ENCODE measurements at regions not wholly inside any gene's neighbourhood (a gene's known extent, or its start where the extent isn't known, plus 50 kb on each side); places are given as distances from the start of the nearest gene placed in this dataset.

- Histone ChIP-seq H3K4me3 (ENCODE audit: low read length in 3 of 3) (no peak overlapping the region), H3K4me1 (ENCODE audit: control insufficient read depth in 2 of 3, insufficient read depth in 2 of 3, low read depth in 1 of 3, low read length in 3 of 3) (no peaks in the 10 kb centered on the region), H3K9ac (ENCODE audit: low read length in 3 of 3) (no peak overlapping the region), H3K36me3 (ENCODE audit: control insufficient read depth in 2 of 3, insufficient read depth in 3 of 3, low read length in 3 of 3) (no peaks in the 10 kb centered on the region), H3K27ac (ENCODE audit: low read depth in 2 of 2, low read length in 2 of 2) (no peak overlapping the region), H3K27me3 (ENCODE audit: control insufficient read depth, insufficient read depth, low read length) (no peaks in the 10 kb centered on the region), H3K9me3 (ENCODE audit: control insufficient read depth in 2 of 3, insufficient read depth in 1 of 3, low read length in 3 of 3) (no peaks in the 10 kb centered on the region)
- intact Hi-C loops (cut with DNase I) = no loop called here
- DNase-seq (peak in 2 of 5 donors; percentile 4 to 42), FAIRE-seq (peak; percentile 29)
- TF ChIP-seq CTCF (IDR thresholded peaks at IDR 0.05; ENCODE audit: borderline replicate concordance, extremely low read depth, insufficient read depth) = no peak
Observed at GRCh38 chr4:126056116-126056650, 741.4 kb downstream of the FAT4 start.

- intact Hi-C loops (cut with DNase I) = no loop called here
- Histone ChIP-seq H3K4me1 (ENCODE audit: control insufficient read depth in 2 of 3, insufficient read depth in 2 of 3, low read depth in 1 of 3, low read length in 3 of 3) (no peaks in the 10 kb centered on the region), H3K27ac (ENCODE audit: low read depth in 2 of 2, low read length in 2 of 2) (no peak overlapping the region), H3K9ac (ENCODE audit: low read length in 3 of 3) (no peak overlapping the region), H3K27me3 (ENCODE audit: control insufficient read depth, insufficient read depth, low read length) (no peaks in the 10 kb centered on the region), H3K9me3 (ENCODE audit: control insufficient read depth in 2 of 3, insufficient read depth in 1 of 3, low read length in 3 of 3) (no peaks in the 10 kb centered on the region), H3K36me3 (ENCODE audit: control insufficient read depth in 2 of 3, insufficient read depth in 3 of 3, low read length in 3 of 3) (no peaks in the 10 kb centered on the region), H3K4me3 (ENCODE audit: low read length in 3 of 3) (no peak overlapping the region)
- FAIRE-seq (no peak), DNase-seq (no peak)
- TF ChIP-seq CTCF (IDR thresholded peaks at IDR 0.05; ENCODE audit: borderline replicate concordance, extremely low read depth, insufficient read depth) = no peak
Observed at GRCh38 chr4:126057371-126057770, 742.6 kb downstream of the FAT4 start.

GRCh38 chr4:126058596-126058995, 743.8 kb downstream of the FAT4 start:
- H3K36me3 ChIP-seq (ENCODE audit: control insufficient read depth in 2 of 3, insufficient read depth in 3 of 3, low read length in 3 of 3) = no peaks in the 10 kb centered on the region
- intact Hi-C loops (cut with DNase I) = no loop called here

More at GRCh38 chr4:126058596-126058995, 743.8 kb downstream of the FAT4 start:
- Histone ChIP-seq H3K9ac (ENCODE audit: low read length in 3 of 3) (no peak overlapping the region), H3K27ac (ENCODE audit: low read depth in 2 of 2, low read length in 2 of 2) (no peak overlapping the region), H3K4me3 (ENCODE audit: low read length in 3 of 3) (no peak overlapping the region), H3K27me3 (ENCODE audit: control insufficient read depth, insufficient read depth, low read length) (no peaks in the 10 kb centered on the region), H3K9me3 (ENCODE audit: control insufficient read depth in 2 of 3, insufficient read depth in 1 of 3, low read length in 3 of 3) (no peaks in the 10 kb centered on the region), H3K4me1 (ENCODE audit: control insufficient read depth in 2 of 3, insufficient read depth in 2 of 3, low read depth in 1 of 3, low read length in 3 of 3) (no peaks in the 10 kb centered on the region)
- DNase-seq (no peak), FAIRE-seq (no peak)
- no peak for TF ChIP-seq CTCF (IDR thresholded peaks at IDR 0.05; ENCODE audit: borderline replicate concordance, extremely low read depth, insufficient read depth)

All from kidney (tissue), 13 donors.